ENCODE measurements at regions not wholly inside any gene's neighbourhood (a gene's known extent, or its start where the extent isn't known, plus 50 kb on each side); places are given as distances from the start of the nearest gene placed in this dataset.

DNA sequence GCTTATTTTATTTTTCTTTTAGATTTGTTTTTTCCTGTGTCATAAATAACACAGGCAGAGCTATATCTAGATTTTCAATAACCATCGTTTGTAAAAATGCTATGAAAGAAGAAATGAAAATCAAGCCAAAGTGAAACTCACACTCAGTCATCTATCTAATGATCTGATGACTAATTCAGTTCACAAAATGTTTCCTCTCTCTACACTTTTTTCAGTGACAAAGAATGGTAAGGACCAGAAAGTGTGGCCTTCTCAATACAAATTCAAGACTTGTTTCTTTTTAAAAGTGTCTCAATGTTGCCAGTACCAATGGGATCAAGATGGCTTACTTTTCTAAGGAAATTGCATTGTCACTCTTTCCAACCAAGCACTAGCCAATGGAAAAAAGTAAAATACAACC lies 282.8 kb upstream of the PKN2 start (continued):
- TF ChIP-seq RUNX3 (IDR thresholded peaks at IDR 0.05; ENCODE audit: low read length) (no peak), CHD1 (IDR thresholded peaks at IDR 0.05; ENCODE audit: low read depth, low read length) (no peak), SIX5 (IDR thresholded peaks at IDR 0.05; ENCODE audit: low read depth, low read length, severe bottlenecking) (no peak), SUZ12 (IDR thresholded peaks at IDR 0.05; ENCODE audit: unreplicated experiment) (no peak), NRF1 (conservative IDR thresholded peaks at IDR 0.05; ENCODE audit: low read depth, low read length) (no peak), SPI1 (IDR thresholded peaks at IDR 0.05; ENCODE audit: borderline replicate concordance, insufficient read depth, low read depth, low read length) (peak; percentile 22; the same call in 1 of the 2 replicates), NR2C2 (IDR thresholded peaks at IDR 0.05; ENCODE audit: borderline replicate concordance, control insufficient read depth, insufficient read length, low read depth) (no peak), SIN3A (IDR thresholded peaks at IDR 0.05; ENCODE audit: low read depth, low read length) (no peak), RBBP5 (conservative IDR thresholded peaks at IDR 0.05) (no peak), YBX1 (IDR thresholded peaks at IDR 0.05) (no peak)
- TF ChIP-seq, protein P1, sequence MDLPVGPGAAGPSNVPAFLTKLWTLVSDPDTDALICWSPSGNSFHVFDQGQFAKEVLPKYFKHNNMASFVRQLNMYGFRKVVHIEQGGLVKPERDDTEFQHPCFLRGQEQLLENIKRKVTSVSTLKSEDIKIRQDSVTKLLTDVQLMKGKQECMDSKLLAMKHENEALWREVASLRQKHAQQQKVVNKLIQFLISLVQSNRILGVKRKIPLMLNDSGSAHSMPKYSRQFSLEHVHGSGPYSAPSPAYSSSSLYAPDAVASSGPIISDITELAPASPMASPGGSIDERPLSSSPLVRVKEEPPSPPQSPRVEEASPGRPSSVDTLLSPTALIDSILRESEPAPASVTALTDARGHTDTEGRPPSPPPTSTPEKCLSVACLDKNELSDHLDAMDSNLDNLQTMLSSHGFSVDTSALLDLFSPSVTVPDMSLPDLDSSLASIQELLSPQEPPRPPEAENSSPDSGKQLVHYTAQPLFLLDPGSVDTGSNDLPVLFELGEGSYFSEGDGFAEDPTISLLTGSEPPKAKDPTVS (IDR thresholded peaks at IDR 0.05; ENCODE audit: low read depth, low read length): no peak
- TF ChIP-seq, protein P2, sequence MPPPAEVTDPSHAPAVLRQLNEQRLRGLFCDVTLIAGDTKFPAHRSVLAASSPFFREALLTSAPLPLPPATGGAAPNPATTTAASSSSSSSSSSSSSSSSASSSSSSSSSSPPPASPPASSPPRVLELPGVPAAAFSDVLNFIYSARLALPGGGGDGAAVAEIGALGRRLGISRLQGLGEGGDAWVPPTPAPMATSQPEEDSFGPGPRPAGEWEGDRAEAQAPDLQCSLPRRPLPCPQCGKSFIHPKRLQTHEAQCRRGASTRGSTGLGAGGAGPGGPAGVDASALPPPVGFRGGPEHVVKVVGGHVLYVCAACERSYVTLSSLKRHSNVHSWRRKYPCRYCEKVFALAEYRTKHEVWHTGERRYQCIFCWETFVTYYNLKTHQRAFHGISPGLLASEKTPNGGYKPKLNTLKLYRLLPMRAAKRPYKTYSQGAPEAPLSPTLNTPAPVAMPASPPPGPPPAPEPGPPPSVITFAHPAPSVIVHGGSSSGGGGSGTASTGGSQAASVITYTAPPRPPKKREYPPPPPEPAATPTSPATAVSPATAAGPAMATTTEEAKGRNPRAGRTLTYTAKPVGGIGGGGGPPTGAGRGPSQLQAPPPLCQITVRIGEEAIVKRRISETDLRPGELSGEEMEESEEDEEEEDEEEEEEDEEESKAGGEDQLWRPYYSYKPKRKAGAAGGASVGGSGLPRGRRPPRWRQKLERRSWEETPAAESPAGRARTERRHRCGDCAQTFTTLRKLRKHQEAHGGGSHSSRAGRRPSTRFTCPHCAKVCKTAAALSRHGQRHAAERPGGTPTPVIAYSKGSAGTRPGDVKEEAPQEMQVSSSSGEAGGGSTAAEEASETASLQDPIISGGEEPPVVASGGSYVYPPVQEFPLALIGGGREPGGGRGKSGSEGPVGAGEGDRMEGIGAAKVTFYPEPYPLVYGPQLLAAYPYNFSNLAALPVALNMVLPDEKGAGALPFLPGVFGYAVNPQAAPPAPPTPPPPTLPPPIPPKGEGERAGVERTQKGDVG (CRISPR knock-in tag; IDR thresholded peaks at IDR 0.05): no peak
- TF ChIP-seq, protein P3, sequence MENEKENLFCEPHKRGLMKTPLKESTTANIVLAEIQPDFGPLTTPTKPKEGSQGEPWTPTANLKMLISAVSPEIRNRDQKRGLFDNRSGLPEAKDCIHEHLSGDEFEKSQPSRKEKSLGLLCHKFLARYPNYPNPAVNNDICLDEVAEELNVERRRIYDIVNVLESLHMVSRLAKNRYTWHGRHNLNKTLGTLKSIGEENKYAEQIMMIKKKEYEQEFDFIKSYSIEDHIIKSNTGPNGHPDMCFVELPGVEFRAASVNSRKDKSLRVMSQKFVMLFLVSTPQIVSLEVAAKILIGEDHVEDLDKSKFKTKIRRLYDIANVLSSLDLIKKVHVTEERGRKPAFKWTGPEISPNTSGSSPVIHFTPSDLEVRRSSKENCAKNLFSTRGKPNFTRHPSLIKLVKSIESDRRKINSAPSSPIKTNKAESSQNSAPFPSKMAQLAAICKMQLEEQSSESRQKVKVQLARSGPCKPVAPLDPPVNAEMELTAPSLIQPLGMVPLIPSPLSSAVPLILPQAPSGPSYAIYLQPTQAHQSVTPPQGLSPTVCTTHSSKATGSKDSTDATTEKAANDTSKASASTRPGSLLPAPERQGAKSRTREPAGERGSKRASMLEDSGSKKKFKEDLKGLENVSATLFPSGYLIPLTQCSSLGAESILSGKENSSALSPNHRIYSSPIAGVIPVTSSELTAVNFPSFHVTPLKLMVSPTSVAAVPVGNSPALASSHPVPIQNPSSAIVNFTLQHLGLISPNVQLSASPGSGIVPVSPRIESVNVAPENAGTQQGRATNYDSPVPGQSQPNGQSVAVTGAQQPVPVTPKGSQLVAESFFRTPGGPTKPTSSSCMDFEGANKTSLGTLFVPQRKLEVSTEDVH (IDR thresholded peaks at IDR 0.05; ENCODE audit: low read depth, partially characterized antibody): no peak
- TF ChIP-seq, protein P4, sequence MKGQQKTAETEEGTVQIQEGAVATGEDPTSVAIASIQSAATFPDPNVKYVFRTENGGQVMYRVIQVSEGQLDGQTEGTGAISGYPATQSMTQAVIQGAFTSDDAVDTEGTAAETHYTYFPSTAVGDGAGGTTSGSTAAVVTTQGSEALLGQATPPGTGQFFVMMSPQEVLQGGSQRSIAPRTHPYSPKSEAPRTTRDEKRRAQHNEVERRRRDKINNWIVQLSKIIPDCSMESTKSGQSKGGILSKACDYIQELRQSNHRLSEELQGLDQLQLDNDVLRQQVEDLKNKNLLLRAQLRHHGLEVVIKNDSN (IDR thresholded peaks at IDR 0.05; ENCODE audit: borderline replicate concordance, extremely low read length, insufficient read depth, low read depth, low read length): no peak
- TF ChIP-seq, protein P5, sequence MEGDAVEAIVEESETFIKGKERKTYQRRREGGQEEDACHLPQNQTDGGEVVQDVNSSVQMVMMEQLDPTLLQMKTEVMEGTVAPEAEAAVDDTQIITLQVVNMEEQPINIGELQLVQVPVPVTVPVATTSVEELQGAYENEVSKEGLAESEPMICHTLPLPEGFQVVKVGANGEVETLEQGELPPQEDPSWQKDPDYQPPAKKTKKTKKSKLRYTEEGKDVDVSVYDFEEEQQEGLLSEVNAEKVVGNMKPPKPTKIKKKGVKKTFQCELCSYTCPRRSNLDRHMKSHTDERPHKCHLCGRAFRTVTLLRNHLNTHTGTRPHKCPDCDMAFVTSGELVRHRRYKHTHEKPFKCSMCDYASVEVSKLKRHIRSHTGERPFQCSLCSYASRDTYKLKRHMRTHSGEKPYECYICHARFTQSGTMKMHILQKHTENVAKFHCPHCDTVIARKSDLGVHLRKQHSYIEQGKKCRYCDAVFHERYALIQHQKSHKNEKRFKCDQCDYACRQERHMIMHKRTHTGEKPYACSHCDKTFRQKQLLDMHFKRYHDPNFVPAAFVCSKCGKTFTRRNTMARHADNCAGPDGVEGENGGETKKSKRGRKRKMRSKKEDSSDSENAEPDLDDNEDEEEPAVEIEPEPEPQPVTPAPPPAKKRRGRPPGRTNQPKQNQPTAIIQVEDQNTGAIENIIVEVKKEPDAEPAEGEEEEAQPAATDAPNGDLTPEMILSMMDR (IDR thresholded peaks at IDR 0.05 in 2 of 3, conservative IDR thresholded peaks at IDR 0.05 in 1 of 3; ENCODE audit: control insufficient read depth in 2 of 3, extremely low read depth in 1 of 3, insufficient read depth in 1 of 3, low read depth in 3 of 3, low read length in 3 of 3): no peak
- TF ChIP-seq, protein P6, sequence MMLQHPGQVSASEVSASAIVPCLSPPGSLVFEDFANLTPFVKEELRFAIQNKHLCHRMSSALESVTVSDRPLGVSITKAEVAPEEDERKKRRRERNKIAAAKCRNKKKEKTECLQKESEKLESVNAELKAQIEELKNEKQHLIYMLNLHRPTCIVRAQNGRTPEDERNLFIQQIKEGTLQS (IDR thresholded peaks at IDR 0.05; ENCODE audit: borderline replicate concordance, extremely low read depth, low read depth, low read length): no peak
- TF ChIP-seq, protein P7, sequence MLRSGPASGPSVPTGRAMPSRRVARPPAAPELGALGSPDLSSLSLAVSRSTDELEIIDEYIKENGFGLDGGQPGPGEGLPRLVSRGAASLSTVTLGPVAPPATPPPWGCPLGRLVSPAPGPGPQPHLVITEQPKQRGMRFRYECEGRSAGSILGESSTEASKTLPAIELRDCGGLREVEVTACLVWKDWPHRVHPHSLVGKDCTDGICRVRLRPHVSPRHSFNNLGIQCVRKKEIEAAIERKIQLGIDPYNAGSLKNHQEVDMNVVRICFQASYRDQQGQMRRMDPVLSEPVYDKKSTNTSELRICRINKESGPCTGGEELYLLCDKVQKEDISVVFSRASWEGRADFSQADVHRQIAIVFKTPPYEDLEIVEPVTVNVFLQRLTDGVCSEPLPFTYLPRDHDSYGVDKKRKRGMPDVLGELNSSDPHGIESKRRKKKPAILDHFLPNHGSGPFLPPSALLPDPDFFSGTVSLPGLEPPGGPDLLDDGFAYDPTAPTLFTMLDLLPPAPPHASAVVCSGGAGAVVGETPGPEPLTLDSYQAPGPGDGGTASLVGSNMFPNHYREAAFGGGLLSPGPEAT (IDR thresholded peaks at IDR 0.05; ENCODE audit: low read depth): peak; percentile 67

Measured in GM12878 (cell line).